Left renal cortex interstitium (tissue), 4 donors: ENCODE measurements at regions not wholly inside any gene's neighbourhood (a gene's known extent, or its start where the extent isn't known, plus 50 kb on each side); places are given as distances from the start of the nearest gene placed in this dataset.
"Not testable (repeated sequence)": the region's sequence is repeated elsewhere in the genome, so short reads cannot be mapped to it uniquely, and the experiment has no call there.

Experiments
- DNase-seq, 4 donors: peaks; one replicate each; pipeline ENCODE4 v3.0.0-alpha.2; 2013; ENCODE audit warnings: low read depth in 4 of 4, low spot score in 2 of 4, missing footprints in 1 of 4

DNA sequence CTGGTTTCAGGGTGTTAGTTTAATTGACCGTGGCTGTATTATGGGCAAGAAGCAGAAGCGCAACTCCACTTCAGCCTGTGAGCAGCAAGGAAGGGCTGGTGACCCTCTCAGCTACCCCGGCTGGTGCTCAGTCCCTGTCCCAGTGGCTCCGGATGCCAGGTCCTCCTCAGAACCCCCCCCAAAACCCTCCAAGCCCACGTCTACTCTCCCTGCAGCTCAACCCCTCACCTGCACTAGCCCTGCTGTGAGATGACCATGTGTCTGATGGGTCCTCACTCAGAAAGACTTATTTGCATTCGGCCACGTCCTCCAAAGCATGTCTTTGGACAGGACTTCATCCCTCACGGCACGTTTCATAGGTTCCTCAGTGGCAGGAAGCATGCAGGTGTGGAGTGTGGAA, 119.7 kb upstream of the ALKAL2 start:
- DNase-seq = no peak

DNA sequence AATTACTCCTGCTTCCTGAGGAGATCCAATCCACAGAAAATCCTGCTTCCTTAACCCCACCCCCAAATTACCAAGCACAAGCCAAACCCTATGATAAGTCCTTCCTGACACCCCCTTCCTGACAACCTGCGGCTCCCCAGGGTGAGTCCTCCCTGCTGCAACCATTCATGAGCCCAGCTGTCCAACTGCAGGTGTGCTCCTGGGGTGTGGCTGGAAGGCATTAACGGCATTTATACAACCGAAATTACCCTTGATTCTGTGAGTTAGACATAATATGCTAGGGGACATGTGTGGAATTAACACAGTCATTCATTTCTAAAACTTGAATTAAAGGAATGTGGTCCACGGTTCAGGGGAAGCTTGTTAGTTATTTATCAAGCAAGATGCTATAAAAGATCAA, 119.0 kb upstream of the ALKAL2 start:
- DNase-seq = no peak

GRCh38 chr2:406231-406630, 118.3 kb upstream of the ALKAL2 start:
- no peak for DNase-seq

- no peak for DNase-seq
Observed at GRCh38 chr2:404581-404980, 116.7 kb upstream of the ALKAL2 start.

GRCh38 chr2:403682-404081, 115.8 kb upstream of the ALKAL2 start:
- DNase-seq = no peak

DNA sequence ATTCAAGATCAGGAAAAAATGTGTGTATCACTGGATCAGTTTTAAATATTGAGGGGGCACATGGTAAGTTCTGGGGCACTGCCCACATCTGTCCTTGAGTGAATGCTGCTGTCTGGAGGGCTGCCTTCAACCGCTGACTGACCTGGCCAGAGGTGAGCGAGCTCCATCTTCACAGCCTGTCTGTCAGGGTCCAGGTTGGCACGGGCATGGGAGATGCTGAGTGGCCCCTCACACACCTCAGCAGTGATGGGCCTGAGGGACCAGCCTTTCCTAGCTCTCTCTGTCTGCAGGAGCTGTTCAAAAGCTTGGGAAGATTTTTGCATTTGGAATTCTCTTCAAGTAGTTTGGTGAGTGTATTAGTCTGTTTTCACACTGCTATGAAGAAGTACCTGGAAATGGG, 114.8 kb upstream of the ALKAL2 start:
- DNase-seq = no peak

DNA sequence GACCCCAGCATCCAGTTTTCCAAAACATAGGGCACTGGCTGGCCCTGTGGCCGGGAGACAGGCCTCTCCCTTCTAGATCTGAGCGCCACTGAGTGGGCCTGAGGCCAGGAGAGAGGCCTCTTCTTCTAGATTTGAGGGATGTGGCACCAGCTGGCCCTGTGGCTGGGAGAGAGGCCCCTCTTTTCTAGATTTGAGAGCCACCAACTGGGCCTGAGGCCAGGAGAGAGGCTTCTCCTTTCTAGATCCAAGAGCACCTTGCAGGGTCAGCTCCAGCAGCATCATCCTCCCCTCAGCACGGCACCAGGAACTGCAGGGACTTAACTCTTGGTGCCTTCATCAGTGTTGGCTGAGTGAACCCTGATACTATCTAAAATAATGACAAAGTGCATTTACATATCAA, 114.3 kb upstream of the ALKAL2 start:
- DNase-seq = no peak

- DNase-seq = no peak
Observed at GRCh38 chr2:401019-401679, 113.3 kb upstream of the ALKAL2 start.

DNA sequence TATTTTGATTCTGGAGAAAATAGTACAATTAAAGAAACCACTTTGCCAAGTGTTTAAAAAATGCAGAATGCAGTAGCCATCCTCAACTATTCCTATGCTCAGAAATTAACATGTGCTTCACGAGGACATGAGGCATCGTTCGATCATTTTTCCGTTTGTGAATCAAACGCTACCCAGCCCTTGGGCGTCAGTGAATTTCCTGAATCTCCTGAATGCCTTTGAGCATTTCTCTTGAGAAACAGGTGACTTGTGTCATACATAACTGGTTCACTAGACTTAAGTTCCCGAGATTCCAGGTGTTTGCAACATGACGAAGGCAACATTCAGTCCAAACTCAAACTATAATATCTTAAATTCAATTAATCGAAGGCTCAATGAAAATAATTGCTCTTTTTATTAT, 110.0 kb upstream of the ALKAL2 start:
- no peak for DNase-seq

DNA sequence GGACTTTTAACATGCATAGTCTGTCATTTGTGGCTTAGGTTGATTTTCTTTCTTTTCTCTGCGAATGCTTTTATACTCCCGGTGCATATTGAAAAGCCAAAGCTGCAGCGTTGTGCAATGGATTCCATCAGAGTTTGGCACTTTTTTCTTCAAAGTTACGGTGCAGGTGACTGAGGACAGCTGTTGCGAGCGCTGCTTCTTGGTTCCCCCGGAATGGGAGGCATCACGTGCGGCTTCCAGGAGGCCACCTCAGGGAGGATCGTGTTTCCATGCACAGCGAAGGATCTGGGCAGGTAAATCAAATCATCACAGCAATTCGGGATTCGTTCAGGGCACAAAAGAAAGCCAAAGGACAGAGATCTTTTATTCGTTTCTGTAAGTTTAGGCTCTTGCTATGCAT, 109.6 kb upstream of the ALKAL2 start:
- no peak for DNase-seq

GRCh38 chr2:396903-397302, 109.0 kb upstream of the ALKAL2 start:
- DNase-seq = no peak

GRCh38 chr2:395886-396285, 108.0 kb upstream of the ALKAL2 start:
- no peak for DNase-seq

DNA sequence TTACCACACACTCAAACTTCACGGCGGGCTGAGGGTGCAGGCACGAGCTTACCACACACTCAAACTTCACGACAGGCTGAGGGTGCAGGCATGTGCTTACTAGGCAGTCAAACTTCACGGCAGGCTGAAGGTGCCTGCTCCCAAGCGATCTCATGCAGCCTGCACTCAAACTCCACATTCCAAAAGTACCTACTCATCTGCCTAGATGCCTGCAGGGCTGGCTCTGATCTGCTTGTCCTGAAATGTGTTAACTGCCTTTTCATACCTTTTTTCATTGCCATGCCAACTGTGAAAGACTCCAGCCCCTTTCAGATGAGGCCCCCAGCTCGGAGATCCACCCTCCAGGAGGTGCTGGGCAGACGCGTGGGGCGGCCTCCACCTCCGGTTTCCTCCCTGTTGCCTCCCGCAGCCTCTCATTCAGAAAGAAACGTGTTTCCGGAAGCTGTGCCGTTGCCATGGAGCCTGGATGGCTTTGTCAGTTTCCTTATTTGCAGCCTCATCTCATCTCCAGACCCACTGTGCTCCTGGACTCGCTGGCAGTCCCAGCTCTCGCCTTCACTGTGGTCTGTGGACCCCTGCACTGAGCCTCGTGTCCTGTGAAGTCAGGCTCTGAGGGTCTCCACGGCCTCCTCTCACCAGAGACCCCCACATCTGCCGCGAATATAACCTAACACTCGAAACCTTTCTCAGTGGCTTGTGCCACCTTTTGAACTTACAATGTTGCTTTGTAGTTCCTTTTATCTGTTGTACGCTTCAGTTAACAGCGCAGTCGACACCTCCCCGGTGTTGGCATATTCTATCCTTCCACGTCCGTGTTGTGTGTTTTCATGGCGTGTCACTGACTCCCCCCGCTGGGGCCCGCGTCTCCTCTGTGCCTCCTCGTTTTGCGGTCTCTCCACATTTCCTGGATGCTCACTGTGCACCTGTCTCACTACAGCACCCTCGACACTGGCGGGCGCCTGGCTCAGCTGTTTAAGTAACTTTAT, 106.1 kb upstream of the ALKAL2 start:
- DNase-seq = peak in 1 of 4 donors; percentile 44

- no peak for DNase-seq
Observed at GRCh38 chr2:392926-393280, 105.0 kb upstream of the ALKAL2 start.

DNA sequence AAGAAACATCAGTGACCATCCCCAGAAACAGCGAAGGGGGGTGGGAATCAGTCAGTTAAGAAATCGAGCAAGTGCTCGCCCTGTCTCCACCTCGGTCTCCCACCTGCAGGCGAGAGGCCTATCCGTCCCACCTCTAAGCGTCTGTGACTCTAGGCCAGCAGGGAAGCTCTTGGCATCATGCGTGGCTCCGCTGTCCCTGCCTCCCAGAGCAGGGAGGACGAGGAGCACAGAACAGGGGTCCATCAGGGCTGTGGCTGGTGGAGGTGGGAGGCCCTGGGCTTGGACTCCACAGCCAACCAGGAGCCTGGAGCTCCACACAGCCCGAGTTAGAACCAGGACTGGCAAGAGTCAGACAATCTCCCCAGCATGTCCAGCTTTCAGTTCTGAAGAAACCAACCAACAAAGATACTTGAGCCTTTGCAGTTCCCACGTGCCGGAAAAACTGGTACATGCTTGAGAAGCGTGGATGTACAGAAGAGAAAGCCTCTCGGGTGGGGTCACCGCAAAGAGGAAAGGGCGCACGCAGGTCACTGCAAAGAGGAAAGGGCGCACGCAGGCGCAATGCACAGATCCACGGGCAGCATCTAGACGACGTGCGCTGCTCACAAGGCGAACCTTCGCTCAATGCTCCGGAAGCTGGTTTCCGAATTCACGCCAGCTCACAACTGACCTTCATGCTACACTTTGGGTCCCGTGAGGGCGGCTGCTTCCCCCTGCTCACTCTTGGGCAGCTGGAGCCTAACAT, 104.5 kb upstream of the ALKAL2 start:
- DNase-seq = no peak

GRCh38 chr2:391696-392095, 103.8 kb upstream of the ALKAL2 start:
- no peak for DNase-seq

DNA sequence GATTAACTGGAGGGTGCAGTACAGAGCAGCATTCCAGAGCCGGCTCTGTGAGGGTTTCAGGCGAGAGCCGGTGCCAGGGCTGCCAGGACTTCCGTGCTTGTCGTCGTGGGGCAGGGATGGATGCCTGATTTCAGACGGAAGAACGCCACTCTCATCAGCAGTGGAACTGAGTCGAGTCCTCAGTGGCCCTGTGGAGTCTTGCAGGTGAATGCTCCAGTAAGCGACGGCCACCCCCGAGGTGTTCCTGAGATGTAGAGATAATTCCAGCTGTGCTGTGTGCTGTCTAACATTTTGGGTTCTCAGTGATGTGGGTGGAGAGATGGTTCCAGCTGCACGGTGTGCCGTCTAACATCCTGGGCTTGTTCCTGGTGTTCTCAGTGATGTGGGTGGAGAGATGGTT, 103.1 kb upstream of the ALKAL2 start:
- DNase-seq = no peak

- not testable (repeated sequence) for DNase-seq
Observed at GRCh38 chr2:389985-390384, 102.1 kb upstream of the ALKAL2 start.

GRCh38 chr2:388752-389151, 100.9 kb upstream of the ALKAL2 start:
- not testable (repeated sequence) for DNase-seq

- DNase-seq = no peak
Observed at GRCh38 chr2:387980-388421, 100.1 kb upstream of the ALKAL2 start.

- DNase-seq = no peak
Observed at GRCh38 chr2:386406-387103, 98.7 kb upstream of the ALKAL2 start.
